OCI-LY3 (cell line): ENCODE measurements at regions not wholly inside any gene's neighbourhood (a gene's known extent, or its start where the extent isn't known, plus 50 kb on each side); places are given as distances from the start of the nearest gene placed in this dataset.

ENCODE experiments used
- EZH2phosphoT487 ChIP-seq: fragments of 200-600 bp; shearing (Covaris generic); IDR thresholded peaks from 2 replicates; pipeline ENCODE4 v1.6.1; 2018; ENCODE audit warnings: antibody characterized with exemption, mixed run types, low read depth
- TF ChIP-seq, protein P1 (sequence below): fragments of 200-600, 300-600 bp; sonication (generic); IDR thresholded peaks from 2 replicates; pipeline ENCODE4 v1.5.1; 2014; ENCODE audit warnings: antibody characterized with exemption, low read length, low read depth

DNA sequence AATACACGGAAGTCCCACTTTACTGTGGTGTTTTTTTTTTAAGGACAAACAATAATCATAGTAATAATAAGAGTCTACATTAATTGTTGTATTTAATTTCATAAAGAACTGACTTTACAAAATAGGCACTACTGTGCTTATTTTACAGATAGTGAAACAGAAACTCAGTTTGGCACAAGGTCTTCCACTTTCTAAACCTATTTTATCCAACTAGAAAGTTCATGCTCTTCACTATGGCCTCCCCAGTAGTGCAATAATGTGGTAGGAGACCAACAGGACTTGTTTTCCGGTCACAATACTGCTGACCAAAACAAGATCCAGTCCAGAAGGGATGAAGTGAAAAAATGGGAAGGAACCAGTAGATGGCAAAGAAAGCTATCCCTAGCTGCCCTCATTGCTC, 531.6 kb downstream of the CAAP1 start:
- no peak for TF ChIP-seq EZH2phosphoT487
- TF ChIP-seq, protein P1, sequence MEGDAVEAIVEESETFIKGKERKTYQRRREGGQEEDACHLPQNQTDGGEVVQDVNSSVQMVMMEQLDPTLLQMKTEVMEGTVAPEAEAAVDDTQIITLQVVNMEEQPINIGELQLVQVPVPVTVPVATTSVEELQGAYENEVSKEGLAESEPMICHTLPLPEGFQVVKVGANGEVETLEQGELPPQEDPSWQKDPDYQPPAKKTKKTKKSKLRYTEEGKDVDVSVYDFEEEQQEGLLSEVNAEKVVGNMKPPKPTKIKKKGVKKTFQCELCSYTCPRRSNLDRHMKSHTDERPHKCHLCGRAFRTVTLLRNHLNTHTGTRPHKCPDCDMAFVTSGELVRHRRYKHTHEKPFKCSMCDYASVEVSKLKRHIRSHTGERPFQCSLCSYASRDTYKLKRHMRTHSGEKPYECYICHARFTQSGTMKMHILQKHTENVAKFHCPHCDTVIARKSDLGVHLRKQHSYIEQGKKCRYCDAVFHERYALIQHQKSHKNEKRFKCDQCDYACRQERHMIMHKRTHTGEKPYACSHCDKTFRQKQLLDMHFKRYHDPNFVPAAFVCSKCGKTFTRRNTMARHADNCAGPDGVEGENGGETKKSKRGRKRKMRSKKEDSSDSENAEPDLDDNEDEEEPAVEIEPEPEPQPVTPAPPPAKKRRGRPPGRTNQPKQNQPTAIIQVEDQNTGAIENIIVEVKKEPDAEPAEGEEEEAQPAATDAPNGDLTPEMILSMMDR, result no peak
